ENCODE measurements at regions not wholly inside any gene's neighbourhood (a gene's known extent, or its start where the extent isn't known, plus 50 kb on each side); places are given as distances from the start of the nearest gene placed in this dataset.

DNA sequence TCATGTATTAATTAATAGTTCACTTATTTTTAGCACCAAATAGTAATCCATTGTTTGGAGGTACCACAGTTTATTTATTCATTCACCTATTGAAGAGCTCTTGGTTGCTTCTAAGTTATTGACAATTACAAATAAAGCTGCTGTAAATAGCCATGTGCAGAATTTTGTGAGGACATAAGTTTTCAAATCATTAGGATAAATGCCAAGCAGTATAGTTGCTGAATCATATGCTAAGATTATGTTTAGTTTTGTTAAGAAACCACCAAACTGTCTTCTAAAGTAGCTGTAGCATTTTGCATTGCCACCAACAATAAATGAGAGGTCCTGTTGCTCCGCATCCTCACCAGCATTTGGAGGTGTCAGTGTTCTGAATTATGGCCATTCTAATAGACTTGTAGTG, 2126.8 kb downstream of the PCDH9 start:
- in situ Hi-C loops (cut with HindIII; ENCODE audit: low sequenced_read_pairs): no loop called here
- DNase-seq (ENCODE audit: low read depth): no peak
- TF ChIP-seq CTCF (IDR thresholded peaks at IDR 0.05; ENCODE audit: low read depth, low read length, missing control alignments): no peak
- no peak overlapping the region for H3K4me3 ChIP-seq (ENCODE audit: low read depth, low read length)

GRCh38 chr13:65095161-65096082, 2134.7 kb downstream of the PCDH9 start:
- no peak for TF ChIP-seq CTCF (IDR thresholded peaks at IDR 0.05; ENCODE audit: low read depth, low read length, missing control alignments)
- H3K4me3 ChIP-seq (ENCODE audit: low read depth, low read length): no peak overlapping the region
- peak; percentile 55 for DNase-seq (ENCODE audit: low read depth)
- in situ Hi-C loops (cut with HindIII; ENCODE audit: low sequenced_read_pairs): no loop called here

DNA sequence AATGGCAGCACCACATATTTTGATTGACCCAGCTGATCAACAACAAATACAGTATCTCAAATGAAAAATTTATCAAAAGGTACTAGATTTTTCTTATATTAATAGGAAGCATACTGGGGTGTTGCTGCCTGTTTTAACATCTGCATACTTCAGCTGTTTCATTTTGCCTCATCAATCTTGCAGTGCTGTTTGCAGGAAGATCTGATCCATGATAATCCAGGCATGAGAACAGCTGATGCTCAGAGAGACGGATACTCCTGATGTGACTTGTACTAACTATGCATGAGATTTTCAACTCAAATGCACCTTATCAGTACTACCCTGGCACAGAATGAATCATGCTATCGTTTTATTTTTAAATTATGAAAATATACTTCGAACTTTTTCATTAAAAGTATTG, 2136.8 kb downstream of the PCDH9 start:
- no peak overlapping the region for H3K4me3 ChIP-seq (ENCODE audit: low read depth, low read length)
- no peak for DNase-seq (ENCODE audit: low read depth)
- no peak for TF ChIP-seq CTCF (IDR thresholded peaks at IDR 0.05; ENCODE audit: low read depth, low read length, missing control alignments)
- in situ Hi-C loops (cut with HindIII; ENCODE audit: low sequenced_read_pairs): no loop called here

- no peak for DNase-seq (ENCODE audit: low read depth)
- H3K4me3 ChIP-seq (ENCODE audit: low read depth, low read length): no peak overlapping the region
- TF ChIP-seq CTCF (IDR thresholded peaks at IDR 0.05; ENCODE audit: low read depth, low read length, missing control alignments): no peak
- in situ Hi-C loops (cut with HindIII; ENCODE audit: low sequenced_read_pairs): no loop called here
These were observed 2139.1 kb downstream of the PCDH9 start for GRCh38 chr13:65091031-65091430.

GRCh38 chr13:65090186-65090585, 2139.9 kb downstream of the PCDH9 start:
- DNase-seq (ENCODE audit: low read depth): peak; percentile 22
- no peak overlapping the region for H3K4me3 ChIP-seq (ENCODE audit: low read depth, low read length)
- no peak for TF ChIP-seq CTCF (IDR thresholded peaks at IDR 0.05; ENCODE audit: low read depth, low read length, missing control alignments)
- in situ Hi-C loops (cut with HindIII; ENCODE audit: low sequenced_read_pairs): no loop called here

- no peak for TF ChIP-seq CTCF (IDR thresholded peaks at IDR 0.05; ENCODE audit: low read depth, low read length, missing control alignments)
- no peak for DNase-seq (ENCODE audit: low read depth)
- in situ Hi-C loops (cut with HindIII; ENCODE audit: low sequenced_read_pairs): no loop called here
- no peak overlapping the region for H3K4me3 ChIP-seq (ENCODE audit: low read depth, low read length)
These were observed 2141.2 kb downstream of the PCDH9 start for GRCh38 chr13:65088906-65089305.
